C4-2B (cell line): ENCODE measurements at regions not wholly inside any gene's neighbourhood (a gene's known extent, or its start where the extent isn't known, plus 50 kb on each side); places are given as distances from the start of the nearest gene placed in this dataset.
A peak's percentile ranks its signal among the peaks of the same experiment; 100 is the strongest.

Source experiments
- H3K27ac ChIP-seq: fragments of 450-650 bp; 2 replicates; pipeline ENCODE4 v1.5.1; 2017
- CTCF ChIP-seq: fragments of 450-650 bp; conservative IDR thresholded peaks from 2 replicates; pipeline ENCODE4 v1.5.1; 2017; ENCODE audit warnings: mild to moderate bottlenecking
- ZFX ChIP-seq: fragments of 450-650 bp; IDR thresholded peaks from 2 replicates; pipeline ENCODE4 v1.6.1; 2017

DNA sequence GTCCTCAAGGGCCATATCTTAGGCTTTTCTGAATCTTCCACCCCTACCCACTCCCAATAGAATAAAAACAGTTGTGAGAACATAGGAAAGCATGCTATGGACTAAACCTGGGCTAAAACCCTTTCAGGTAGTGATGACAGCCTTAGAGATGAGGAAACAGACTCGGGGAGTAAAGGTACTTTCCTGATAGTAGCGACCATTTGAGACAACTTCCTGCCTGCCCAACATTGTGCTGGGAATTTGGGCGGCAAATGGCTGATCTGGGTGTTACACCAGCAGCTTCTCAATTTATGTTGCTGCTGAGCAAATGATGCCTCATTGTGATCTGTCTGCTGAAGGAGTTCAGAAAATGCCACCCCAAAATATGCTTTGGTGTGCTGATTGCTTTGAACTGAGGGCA, 66.6 kb downstream of the TMEM17 start:
- TF ChIP-seq CTCF (no peak), ZFX (no peak)

DNA sequence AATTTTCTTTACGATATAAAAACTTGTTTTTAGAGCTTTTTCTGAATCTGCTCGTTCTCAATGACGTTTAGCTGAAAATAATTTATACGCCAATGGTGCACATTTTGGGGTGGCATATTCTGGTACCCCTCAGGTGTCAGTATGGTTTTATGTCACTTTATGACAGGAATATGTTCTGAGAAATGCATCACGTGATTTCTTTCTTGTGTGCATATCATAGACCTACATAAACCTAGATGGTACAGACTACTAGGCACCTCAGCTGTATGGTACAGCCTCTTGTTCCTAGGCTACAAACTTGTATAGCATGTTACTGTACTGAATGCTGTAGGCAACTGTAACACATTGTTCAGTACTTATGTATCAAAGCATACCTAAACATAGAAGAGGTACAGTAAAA, 68.2 kb downstream of the TMEM17 start:
- H3K27ac ChIP-seq: no peak overlapping the region
- no peak for TF ChIP-seq ZFX
- no peak for TF ChIP-seq CTCF

More for the DNA sequence above, 66.6 kb downstream of the TMEM17 start:
- H3K27ac ChIP-seq: no peak overlapping the region

DNA sequence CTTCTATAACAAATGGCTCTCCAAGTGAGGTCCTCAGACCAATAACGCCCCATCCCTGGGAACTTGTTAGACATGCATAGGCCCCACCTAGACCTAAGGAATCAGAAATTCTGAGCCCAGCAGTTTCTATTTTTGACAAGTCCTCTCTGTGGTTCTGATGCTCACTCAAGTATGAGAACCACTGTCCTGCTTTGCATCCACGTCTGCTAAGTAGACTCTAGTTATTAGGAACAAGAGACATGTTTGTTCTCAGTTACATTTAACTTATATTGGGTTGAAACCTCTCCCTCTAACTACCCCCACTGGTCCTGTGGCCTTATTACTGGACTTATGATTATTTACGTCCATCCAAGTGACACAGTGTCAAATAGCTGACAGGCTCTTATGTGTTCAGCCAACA, 70.3 kb downstream of the TMEM17 start:
- TF ChIP-seq ZFX: no peak
- no peak overlapping the region for H3K27ac ChIP-seq

DNA sequence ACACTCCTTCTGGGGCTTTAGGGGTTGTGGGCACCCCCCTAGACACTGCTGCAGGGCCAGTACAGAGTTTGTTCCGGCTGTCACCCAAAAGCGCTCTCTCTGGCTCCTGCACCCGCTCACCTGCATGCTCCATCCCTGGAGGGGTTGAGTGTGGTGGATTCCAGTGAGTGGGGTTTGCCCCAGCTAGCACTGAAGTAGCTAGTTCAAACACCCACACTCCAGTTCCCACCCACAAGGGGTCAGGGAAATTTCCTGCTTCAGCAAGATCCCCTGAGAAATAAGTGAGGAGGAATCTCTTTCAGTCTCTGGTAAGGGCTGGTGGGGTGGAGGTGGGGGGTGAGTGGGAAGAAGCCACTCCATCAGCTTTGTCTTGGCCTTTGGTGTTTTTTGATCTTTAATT, 73.6 kb downstream of the TMEM17 start:
- no peak for TF ChIP-seq ZFX
- TF ChIP-seq CTCF: no peak
- H3K27ac ChIP-seq: no peak overlapping the region

DNA sequence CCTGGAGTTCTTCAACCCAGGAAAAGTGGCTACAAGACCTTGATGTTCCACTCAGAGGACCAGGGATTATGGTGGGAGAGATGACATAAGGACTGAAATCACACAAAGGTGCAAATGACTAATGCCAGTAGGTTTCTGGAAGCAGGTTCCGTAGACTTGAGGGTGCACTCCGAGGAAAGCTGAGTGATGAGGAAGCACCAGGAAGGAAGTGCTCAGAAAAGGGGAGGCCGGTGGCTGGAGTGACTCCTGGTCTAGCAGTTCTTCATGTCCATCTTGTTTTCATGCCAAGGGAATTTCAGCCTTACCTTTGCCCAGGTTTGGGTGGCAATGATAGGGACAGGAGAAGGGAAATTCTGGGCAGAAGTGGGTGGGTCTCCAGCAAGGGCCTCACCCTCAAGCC, 74.5 kb downstream of the TMEM17 start:
- TF ChIP-seq CTCF (no peak), ZFX (no peak)
- no peak overlapping the region for H3K27ac ChIP-seq

DNA sequence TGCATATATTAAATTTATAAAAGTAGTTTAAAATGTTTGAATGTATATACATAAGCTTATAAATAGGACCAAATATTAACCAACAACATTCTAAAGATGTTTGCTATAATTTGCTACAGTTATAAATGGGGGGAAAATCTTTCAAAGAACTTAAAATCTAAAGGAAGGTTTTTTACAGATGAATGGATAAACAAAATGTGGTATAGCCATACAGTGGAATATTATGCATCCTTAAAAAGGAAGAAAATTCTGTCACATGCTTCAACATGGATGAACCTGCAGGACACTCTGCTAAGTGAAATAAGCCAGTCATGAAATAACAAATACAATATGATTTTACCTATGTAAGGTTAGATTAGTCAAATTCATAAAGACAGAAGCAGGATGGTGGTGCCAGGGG, 75.8 kb downstream of the TMEM17 start:
- no peak overlapping the region for H3K27ac ChIP-seq
- TF ChIP-seq ZFX (no peak), CTCF (no peak)

- TF ChIP-seq CTCF (no peak), ZFX (no peak)
- H3K27ac ChIP-seq: peak overlapping the region; percentile 57
Measured at GRCh38 chr2:62427146-62427545, 78.8 kb downstream of the TMEM17 start.

GRCh38 chr2:62426154-62426912, 79.7 kb downstream of the TMEM17 start:
- H3K27ac ChIP-seq: peak overlapping the region; percentile 57
- TF ChIP-seq ZFX (no peak), CTCF (no peak)
